HG03139 (cell line): ENCODE measurements at regions not wholly inside any gene's neighbourhood (a gene's known extent, or its start where the extent isn't known, plus 50 kb on each side); places are given as distances from the start of the nearest gene placed in this dataset.

Source experiments
- ATAC-seq: cut with Tn5 transposase; IDR thresholded peaks from one replicate; pipeline ENCODE4 v1.9.1; 2021; ENCODE audit not compliant: unreplicated experiment

DNA sequence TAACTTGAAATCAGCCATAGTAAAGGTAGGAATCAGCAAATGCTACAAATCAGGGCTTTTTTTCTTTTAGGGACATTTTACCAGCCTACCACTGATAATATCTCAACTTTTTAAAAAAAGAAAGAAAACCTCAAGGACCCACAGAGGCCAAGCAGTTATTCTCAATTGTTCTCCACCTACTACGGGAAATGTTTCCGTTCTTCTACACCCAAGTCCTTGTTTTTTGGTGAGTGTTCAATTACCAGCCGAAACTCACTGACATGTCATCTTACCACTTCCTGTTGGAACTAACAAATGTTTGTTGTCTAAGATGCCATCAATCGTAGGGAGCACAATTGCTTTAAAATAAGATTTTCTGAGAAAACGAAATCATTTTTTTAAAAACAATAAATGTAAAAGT is 50.2 kb upstream of the CDK1 start:
- no peak for ATAC-seq

GRCh38 chr10:60726257-60726656 is 52.0 kb upstream of the CDK1 start:
- ATAC-seq, result no peak

DNA sequence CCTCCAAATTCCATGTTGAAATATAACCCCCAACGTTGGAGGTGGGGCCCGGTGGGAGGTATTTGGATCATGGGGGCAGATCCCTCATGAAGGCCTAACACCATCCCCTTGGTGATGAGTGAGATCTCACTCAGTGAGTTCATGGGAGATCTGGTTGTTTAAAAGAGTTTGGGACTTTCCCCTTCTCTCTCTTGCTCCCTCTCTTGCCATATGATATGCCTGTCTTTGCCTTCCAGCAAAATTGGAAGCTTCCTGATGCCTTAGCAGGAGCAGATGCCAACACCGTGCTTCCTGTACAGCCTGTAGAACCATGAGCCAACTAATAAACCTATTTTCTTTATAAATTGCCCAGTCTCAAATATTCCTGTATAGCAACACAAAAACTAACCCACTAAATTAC is 55.7 kb upstream of the CDK1 start:
- ATAC-seq, result no peak

GRCh38 chr10:60719721-60720120 is 58.6 kb upstream of the CDK1 start:
- no peak for ATAC-seq

DNA sequence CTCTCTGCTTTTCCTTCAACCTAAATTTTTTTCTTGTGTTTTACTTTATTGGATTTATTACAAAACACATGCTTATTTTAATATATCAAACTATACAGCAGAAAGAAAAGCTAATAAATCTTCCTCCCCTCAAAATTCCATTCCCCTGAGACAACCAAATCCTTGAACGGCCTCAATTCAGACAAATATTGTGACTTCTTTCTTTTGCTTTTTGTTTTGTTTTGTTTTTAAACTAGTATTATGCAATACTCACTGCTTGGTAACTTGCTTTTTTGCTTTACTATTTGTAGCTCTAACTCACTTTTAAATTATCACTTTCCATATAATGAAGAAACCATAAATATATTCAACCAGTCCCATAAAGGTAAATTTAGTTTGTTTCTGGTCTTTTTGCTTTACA is 59.4 kb upstream of the CDK1 start:
- ATAC-seq, result no peak

- no peak for ATAC-seq
Measured at GRCh38 chr10:60717852-60718251, 60.4 kb upstream of the CDK1 start.

GRCh38 chr10:60714233-60714632 is 64.0 kb upstream of the CDK1 start:
- ATAC-seq, result no peak

DNA sequence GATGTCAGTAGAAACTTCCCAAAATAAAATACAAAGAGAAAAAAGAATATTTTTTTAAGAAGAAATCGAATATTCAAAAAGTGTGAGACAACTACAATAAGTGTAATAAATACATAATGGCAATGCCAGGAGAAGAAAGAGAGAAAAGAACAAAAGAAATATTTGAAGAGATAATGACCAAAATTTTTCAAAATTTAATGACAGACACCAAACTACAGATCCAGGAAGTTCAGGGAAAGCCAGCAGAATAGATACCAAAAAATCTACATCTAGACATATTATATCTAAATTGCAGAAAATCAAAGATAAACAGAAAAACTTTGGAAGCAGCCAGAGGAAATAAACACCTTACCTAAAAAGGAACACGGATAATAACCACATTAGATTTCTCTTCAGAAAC is 66.8 kb upstream of the CDK1 start:
- no peak for ATAC-seq

DNA sequence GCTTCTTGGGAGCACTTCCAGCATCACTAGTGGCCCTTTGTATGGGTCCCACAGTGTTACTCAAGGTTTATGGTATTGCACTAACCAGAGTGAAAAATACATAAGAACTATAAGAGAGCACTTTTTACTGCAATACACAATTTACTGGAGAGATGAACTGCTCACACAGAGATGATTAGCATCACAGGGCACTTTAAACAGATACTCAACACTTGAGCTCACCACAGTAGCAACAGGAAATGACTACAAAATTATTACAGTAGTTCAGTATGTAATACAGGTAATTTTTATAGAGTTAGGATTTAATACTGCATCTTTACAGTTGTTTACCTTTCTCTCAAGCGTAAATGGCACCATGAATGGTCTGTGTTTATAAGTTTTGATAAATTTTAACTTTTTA is 68.2 kb upstream of the CDK1 start:
- no peak for ATAC-seq

GRCh38 chr10:60708666-60709065 is 69.6 kb upstream of the CDK1 start:
- no peak for ATAC-seq

- no peak for ATAC-seq
Measured at GRCh38 chr10:60707841-60708240, 70.4 kb upstream of the CDK1 start.

GRCh38 chr10:60706146-60706545 is 72.1 kb upstream of the CDK1 start:
- no peak for ATAC-seq

DNA sequence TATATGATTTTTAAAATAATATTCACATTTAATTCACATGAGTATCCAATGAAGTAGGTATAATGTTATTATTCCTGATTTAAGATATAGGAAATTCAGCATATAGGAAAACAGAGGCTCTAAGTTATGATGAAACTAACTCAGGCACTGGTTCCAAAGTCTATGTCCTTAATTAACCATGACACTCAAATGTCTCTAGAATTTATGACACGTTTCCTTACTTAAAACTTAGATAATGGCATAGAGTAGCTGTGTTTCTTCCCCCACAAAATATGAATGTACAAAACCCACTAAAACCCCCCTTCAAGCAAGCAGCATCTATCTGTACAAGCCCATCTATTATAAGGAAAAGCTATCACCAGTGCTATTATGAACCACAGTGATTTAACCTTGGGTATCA is 72.9 kb upstream of the CDK1 start:
- no peak for ATAC-seq

GRCh38 chr10:60704471-60704870 is 73.8 kb upstream of the CDK1 start:
- no peak for ATAC-seq

GRCh38 chr10:60703266-60704041 is 74.8 kb upstream of the CDK1 start:
- no peak for ATAC-seq

GRCh38 chr10:60687679-60688078 is 90.6 kb upstream of the CDK1 start:
- ATAC-seq, result no peak

DNA sequence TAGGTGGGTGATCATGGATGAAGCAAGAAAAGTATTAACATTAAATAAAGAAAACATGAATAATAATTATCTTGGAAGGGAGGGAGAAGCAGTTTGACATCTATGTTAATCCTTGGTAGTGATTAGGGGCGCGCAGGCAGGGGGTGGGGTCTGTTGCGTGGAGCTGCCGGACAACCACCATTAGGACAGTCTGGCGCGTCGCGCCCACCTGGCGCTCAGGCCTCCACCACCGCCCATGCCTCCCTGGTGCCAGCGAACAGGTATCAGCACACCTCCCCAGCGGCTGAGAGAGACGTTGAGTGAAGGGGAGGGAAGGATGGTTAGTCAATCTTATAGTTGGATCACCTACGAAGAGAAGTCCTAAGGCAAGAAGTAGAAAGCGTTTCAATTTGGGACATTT is 94.2 kb upstream of the CDK1 start:
- ATAC-seq, result no peak

GRCh38 chr10:60681103-60681502 is 97.2 kb upstream of the CDK1 start:
- no peak for ATAC-seq

- ATAC-seq, result no peak
Measured at GRCh38 chr10:60679388-60679990, 98.8 kb upstream of the CDK1 start.

GRCh38 chr10:60678978-60679377 is 99.3 kb upstream of the CDK1 start:
- no peak for ATAC-seq

GRCh38 chr10:60677531-60678129 is 100.6 kb upstream of the CDK1 start:
- ATAC-seq, result no peak

GRCh38 chr10:60675236-60675635 is 103.0 kb upstream of the CDK1 start:
- no peak for ATAC-seq

DNA sequence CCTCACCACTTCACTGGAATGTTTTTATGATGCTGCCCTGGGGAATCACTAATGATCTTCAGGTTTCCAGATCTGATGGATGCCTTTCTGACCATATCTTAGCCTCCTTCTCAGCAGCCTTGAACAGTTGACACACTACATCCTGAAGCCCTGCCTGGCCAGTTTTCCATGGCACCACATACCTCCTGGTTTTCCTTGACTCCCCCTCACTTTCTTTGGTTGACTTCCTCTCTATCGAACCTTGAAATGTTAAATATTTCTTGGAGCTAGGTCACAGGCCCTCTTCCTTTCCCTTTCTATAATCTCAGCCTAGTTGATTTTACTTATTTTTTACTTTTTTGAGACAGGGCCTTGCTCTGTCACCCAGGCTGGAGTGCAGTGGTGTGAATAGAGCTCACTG is 108.8 kb upstream of the CDK1 start:
- no peak for ATAC-seq
